HG02763 (cell line): ENCODE measurements at regions not wholly inside any gene's neighbourhood (a gene's known extent, or its start where the extent isn't known, plus 50 kb on each side); places are given as distances from the start of the nearest gene placed in this dataset.

ENCODE experiments used
- ATAC-seq: cut with Tn5 transposase; IDR thresholded peaks from one replicate; pipeline ENCODE4 v1.9.1; 2021; ENCODE audit warnings: mild to moderate bottlenecking, moderate library complexity; ENCODE audit not compliant: unreplicated experiment

DNA sequence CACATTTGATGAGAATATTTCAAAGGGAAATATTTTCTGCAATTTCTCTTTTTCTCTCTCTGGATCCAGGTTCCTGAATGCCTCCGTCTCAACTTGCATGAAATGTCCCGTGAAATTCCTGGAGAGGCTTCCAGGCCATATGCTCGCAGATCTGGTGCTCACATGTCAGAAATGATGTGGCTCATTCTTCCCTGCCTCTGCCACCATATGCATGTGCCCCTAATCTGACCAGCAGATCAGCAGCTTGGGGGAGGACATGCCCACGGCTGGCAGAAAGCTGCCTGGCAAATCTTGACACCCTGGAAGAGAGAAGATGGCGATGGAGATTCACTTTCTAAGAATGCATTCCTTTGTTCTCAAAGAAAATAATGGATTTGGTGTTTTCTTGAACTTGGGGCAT is 490.7 kb downstream of the RPS24 start:
- no peak for ATAC-seq

DNA sequence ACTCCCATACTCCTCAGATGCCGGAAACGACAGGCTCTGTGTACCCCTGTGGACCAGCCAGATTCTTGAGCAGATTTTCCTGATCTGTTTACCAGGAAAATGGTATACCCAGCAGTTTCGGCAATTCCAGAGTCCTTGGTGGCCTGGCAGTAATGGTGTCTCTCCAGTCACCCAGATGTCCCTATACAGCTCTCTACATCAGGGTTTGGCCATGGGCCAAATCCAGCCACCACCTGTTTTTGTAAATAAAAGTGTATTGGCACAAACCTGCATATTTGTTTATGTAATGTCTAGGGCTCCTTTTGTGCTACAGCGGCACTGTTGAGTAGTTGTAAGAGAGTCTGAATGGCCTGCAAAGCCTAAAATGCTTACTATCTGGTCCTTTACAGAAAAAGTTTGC is 491.3 kb downstream of the RPS24 start:
- no peak for ATAC-seq

DNA sequence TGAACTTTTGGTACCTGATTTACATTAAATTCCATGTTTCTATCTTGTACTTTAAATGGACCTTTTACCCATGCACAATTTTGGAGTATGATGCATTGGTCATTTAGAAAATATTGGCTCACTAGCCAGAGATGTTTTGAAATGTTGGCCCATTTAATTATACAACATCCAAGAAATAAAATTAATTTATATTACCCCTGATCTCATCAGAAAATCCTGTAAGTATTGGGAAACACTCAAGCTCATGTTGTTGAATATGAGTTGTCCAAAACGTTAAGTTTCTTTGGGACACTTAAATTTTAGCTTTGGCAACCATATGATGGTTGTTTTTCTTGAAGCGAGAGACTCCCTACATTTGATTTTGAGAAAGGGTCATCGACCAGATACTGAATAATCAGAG is 492.7 kb downstream of the RPS24 start:
- ATAC-seq = no peak

DNA sequence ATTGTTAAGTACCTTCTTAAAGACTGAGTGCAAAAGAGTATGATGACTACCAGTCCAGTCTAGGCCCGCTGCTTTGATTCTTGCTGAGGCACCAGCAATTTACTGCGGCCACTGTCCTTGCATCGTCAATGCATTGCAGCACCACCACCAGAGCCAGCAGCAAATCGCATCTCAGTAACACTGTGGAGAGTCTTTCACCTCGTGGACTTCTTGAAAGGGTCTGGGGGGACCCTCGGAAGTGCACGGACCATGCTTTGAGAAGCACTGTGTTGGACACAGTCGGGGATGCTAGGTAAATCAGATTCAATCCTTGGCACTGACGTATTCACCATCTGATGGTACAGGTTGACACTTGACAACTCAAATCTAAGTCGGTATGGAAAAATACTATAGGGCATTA is 493.6 kb downstream of the RPS24 start:
- no peak for ATAC-seq

DNA sequence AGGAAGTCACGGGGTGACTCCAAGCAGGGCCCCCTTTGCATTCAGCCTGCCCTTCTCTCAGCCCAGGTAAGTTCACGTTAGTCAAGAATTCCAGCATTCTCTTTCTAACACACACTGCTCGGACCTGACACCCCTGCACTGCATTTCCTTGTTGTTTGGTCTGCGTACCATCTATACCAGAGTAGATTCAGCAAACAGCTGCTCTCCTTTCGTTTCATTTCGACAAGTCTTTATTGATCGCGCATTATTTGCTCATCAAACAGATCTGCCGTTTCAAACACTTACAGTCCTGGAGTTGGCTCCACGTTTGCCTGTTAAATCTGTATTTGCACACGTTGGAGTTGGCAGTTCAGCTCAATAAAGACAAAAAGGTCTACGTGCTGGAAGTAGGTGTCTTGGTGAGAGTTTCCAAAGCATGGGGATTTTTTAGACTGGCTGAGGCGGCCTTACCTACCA is 495.1 kb downstream of the RPS24 start:
- ATAC-seq = no peak

DNA sequence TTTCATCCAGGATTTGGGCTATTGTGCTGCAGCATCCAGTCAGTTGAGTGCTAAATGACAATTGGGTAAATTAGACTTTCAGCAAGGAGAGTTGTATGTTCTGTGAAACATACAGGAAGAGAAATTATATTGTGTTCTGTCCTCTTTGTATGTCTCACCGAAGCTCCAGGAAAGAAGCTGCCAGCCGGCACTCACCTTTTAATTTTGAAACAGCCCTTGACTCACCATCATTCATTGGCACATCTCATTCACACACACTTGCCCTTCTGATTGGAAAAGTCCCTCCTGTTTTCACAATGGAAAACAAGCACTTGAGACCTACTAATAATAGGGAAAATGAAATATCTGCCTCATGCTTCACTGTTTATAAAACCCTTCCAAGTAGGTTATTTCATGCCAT is 495.6 kb downstream of the RPS24 start:
- ATAC-seq = no peak

DNA sequence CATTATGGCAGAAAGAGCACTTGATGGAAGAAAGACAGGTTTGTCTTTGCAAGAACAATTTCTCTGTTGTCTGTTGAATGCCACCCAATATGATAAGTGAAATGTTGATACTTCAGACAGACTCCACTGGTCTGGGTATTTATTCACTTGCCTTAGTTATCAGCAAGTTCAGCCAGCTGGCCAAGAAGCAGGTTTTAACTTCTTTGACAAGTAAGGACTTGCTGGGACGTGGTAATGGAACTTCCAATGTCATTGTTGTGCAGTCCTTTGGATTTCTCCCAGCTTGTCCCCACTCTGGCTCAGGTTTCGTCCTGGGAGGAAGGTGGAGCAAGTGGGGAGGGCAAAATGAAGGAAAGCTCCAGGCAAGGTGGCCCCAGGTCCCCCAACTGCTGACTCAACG is 497.4 kb downstream of the RPS24 start:
- no peak for ATAC-seq

DNA sequence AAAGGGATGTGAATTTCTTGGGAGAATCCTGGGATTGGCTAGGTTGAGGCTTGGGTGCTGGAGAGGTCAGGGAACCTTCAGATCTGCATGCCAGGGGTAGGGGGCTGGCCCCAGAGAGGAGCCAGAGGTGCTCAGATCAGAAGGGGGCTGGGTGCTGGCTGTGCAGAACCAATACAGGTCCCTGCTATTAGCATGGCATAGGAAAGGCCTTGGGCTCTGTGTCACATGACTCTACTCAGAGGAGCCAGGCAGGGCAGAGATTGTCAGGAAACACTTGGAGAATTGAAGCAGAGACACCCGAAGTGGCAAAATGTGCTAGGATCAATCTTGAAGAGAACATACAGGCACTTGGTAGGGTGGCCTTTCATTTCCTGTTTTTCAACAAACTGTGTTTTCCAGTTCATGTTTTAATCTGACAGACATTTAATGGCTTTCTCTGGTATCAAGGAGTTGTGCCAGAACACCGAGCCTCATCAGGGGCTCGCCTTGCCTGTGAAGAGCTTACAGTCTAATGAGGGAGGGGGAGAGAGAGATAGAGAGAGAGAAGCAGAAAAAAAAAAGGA is 498.9 kb downstream of the RPS24 start:
- ATAC-seq = no peak

DNA sequence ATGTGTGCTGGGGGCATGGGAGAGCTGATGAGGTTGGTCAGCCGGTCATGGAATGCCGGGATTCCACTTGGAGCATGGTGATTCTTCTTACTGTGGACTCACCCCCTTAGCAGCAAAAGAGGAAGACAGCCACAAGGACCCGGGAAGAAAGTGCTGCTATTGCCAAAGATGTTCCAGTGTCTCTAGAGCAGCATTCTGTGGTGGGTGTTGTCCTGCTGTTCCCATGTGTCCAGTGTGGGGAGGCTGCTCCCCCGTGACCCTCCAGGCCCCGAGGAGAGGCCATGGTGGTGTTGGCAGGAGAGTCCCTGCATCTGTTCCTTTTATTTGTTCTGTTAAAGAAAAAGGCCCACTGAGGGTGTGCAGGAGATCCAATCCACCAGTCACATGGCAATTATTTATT is 499.4 kb downstream of the RPS24 start:
- ATAC-seq = no peak

DNA sequence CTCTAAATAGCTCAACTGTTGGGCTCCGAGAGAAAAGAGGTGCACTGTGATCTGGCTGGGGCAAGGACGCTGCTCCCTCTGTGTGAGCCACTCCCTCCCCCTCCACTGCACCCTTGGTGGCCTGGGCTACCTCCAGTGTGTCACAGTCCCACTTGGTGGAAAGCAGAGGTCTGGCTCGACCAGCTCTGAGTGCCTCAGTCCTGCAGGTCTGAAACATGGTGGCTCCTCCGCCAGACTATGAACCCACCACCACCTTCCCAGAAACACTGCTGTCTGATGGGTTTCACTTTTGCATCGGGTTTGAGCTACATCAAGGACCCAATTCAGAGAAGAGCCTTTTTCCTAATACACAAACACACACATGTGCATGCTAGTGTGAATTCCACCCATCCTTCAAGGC is 500.1 kb downstream of the RPS24 start:
- no peak for ATAC-seq

DNA sequence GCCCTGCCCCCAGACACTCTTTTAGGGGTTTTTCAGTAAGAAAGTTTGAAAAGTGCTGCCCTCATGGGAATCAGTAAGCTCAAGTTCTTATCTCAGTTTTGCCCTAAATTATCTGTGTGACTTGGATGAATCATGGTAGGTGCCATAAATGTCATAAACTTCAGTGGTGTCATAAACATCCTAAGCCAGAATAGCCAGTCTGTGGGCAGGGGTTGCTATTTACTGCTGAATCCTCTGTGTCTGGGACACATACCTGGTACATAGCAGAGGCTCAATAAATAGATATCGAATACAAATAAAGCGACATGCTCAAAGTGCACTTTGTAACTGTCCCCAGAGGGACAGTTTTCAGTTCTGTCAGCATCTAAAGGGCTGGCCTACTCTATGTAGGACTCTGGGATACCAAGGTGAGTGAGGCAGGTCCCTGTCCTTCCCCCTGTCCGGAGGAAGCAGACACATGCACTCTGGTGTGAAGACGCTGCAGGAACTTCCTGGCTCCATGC is 502.1 kb downstream of the RPS24 start:
- ATAC-seq = no peak

DNA sequence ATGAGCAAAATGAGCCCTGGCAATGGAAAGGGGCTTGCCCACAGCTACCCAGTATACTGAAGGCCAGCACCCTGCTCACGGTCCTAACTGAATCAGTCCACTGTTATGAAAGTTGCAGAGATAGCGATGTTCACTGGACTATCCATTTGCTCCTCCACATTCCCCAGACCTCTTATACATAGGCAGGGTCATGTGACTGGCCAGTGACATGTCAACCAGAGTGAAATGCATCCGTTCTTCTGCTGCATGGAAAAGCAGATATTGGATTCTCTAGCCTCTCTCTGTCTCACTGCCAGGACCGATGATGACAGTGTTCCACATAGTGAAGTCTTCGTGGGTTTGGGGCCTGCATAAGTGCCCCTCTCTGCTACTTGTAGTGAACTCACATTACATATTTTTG is 503.4 kb downstream of the RPS24 start:
- ATAC-seq = no peak

DNA sequence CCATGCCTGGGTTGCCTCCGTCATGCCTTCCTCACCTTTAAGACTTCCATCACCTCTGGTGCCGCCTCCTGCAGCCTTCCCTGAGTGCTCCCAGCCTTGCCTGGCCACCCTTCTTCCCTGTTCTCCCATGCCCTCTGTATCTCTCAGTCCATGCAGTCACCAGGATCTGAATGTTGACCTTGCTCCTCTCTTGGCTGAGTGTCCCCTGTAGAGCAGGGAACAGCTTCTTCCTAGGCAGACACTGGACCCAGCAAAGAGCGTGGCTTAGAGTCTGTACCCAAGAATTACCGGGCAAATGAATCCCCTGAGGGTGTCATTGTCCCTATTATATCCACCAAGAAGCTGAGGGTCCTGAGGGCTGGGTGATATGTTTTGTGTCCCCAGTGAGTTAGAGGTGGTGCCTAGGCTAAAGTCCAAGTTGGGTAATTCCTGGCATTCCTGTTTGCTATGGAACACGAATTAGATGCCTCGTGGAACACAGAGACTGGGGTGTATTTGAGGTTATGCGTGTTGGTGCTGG is 505.6 kb downstream of the RPS24 start:
- ATAC-seq = no peak

DNA sequence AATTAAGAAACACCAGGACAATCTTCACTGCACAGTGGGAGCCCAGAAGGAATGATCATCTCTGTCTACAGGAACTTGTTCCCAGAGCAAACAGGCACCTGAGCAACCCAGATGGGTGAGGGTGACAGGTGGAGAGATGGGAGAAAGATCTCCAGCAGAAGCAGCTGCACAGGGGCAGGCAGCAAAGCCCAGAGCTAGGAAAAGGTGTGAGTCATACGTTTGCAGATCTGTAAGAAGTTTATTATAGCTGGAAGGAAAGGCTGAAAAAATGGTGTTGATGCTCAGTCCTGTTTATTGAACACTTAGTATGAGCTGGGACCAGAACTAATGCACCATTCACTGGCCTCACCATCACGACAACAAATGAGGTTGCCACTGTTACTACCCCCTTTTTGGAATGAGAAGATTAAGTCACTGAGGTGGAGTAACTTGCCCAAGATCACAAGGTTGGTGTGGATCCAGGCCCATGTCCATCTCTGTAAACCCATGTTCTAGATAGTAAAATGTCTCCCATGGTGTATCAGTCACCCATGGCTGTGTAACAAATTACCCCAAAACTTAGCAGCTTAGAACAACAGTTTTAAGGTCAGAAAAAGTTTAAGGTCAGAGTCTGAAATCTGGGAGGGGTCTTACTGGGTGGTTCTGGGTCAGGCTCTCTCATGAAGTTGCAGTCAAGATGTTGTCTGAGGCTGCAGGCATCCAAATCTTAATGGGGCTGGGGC is 506.9 kb downstream of the RPS24 start:
- ATAC-seq = no peak

DNA sequence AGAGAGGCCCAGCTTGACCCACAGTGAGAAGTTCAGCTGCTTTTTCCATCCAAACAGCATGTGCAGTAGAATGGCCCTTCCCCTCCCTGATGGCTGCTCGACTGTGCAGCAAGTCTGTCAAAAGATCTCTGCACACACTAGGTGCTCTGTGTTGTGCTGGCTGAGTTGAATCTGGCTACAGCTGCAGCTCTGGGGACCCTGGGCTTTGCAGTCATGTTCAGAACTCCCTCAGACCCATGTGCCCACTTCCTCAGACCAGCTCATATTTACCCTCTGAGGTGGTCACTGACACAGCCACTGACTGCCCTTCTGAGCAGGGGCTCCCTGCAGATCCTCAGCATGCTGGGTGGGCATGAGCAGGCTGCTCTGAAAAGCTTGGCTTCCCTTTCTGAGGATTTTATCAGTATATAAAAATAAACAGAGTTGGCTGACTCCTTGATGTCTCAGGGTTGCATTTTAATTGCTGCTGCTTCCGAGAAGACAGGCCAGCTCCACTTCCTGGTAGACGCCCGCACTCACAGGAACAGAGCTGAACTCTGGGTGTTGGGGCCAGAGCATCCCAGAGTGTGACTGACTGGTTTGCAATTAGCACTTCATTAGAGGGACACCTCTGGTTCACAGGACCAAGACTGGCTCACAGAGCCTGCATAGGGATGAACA is 507.9 kb downstream of the RPS24 start:
- ATAC-seq = no peak

DNA sequence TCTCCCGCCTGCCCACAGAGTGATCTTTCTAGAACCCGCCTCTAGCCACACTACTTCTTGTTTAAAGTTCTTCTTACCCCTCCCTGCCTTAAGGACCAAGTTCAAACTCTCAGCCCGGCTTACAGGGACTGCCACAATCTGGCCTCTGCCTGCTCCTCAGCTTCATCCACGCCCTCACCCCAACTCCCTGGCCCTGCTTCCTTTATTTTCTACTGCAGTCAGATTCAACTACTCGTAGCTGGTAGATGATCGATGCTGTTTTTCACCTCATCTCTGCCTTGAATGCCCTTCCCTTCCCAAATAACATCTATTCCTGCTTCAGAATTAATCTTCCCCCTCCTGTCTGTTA is 508.5 kb downstream of the RPS24 start:
- no peak for ATAC-seq

DNA sequence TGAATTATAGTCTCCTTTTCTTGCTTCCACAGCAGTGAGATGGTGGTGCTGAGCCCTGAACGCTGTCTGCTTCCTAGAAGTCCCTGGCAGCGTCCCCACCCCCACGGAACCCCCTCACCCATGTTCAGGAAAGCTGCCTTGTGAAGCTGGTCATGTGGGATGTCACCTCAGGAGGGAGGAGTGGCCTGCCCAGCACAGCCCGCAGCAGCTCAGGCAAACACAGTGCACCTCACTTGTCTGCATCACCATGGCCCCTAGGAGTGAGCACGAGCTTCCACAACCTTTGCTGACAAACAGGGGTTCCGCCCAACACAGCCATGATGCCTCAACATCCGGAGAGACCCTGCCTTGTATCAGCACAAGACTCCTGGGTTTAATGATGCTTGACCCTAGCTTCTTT is 508.9 kb downstream of the RPS24 start:
- ATAC-seq = no peak

DNA sequence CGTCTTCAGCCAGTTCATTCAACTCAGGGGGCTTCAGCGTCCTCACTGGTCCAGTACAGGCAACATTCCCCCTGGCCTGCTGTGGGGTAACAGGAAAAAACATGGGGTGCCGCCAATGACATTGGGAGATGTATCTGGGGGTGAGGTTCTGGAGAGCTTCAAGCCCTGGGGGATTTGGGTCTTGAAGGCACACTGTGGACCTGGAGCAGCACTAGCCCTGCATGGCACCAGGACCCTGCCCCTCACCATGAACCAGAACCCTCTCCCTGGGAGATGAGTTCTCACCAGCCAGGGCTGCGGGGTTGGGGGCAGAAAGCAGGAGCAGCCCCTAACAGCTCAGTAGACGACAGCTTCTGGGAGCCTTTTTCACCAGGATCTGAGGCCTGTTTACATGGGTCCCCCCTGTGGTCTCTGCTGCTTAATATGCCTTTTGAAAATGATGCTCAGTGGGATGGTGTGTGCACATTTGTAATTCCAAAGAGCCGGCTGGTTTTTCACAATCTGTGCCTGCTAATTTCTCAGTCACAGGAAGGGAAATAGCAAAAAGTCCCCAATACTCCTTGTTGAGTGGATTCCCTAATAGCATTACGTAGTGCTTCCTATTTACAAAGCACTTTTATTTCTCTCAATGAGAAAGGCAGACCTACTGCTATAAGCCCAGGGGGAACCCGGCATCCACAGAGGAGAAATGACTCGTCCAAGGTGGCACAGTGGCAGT is 509.5 kb downstream of the RPS24 start:
- no peak for ATAC-seq

DNA sequence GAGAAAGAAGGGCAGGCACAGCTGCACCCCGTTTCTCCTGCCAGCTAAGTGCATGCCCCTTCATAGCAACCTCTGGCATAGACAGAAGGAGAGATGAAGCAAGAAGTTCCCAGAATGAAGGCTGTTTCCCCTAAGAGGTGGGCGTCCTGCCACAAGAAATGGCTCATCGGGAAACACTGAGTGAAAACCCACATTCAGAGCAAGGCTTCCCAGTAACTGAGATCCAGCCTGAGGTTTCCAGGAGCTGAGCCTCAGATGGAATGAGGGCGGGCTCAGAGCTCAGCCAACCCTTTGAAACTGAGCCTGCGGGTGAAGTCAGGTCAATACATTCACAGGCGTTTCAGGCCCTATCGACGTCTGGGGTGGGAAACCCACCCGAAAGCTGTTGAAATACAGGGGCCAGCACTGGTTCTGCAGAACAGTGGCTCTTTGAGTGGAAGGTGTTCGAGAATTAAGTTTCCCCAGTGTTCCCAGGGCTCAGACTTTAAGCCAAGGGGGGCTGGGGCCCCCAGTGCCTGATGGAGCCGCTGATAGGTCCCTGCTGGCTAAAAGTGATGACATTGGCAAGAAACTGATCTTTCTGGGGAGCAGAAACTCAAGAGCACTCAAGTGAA is 510.2 kb downstream of the RPS24 start:
- no peak for ATAC-seq

DNA sequence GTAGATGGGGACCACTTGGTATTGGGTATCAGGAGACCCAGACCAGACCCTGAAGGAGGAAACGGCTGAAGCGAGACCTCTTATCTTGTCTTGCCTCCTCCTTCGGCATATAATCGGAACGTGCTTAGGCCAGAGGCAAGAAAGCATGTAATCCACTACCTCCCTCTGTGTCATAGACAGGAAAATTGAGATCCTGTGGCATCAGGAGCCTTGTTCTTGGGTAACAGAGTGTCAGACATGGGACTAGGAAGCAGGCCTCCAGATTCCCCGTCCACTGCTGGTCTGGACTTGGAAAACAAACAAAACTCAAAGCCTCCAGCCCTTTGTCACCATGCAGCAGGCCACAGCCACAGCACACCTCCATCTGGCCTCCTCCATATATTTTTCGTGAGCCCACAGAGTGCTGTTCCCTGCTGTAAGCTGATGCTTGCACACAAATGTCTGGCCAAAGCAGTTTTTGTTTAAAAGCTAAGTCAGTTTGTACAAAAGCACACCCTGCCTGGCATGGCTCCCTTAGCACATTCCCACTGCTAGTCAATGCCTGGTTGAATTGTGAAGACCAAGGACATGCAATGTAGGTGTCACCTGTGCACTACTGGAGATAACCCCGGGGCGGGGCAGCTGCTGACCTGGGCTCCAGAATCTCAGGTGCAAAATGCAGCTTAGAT is 510.9 kb downstream of the RPS24 start:
- no peak for ATAC-seq

DNA sequence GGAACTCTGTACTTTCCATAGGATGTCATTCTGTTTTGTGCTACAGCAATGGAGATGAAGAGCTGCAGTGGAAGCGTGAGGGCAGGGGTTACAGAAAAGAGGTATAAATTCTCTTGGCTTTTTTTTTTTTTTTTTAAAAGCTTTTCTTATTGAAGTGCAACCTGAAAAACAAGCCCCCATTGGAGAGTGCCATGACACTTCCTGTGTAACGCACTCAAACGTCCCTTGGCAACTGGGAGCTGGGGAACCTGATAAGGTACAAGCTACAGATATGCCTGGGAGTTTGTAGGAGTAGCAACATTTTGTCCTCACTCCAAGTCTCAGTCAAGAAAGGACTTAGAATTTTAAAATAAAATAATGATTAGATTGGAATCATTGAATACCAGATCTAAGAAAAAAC is 512.1 kb downstream of the RPS24 start:
- no peak for ATAC-seq
